Retinal pigment epithelial cell (primary cell): ENCODE measurements at regions not wholly inside any gene's neighbourhood (a gene's known extent, or its start where the extent isn't known, plus 50 kb on each side); places are given as distances from the start of the nearest gene placed in this dataset.

Experiments
- DNase-seq: peaks from one replicate; pipeline ENCODE4 v3.0.0-alpha.2; 2010; ENCODE audit warnings: low read depth
- H3K4me3 ChIP-seq: 2 replicates; pipeline ENCODE4 v1.5.1; 2011; ENCODE audit warnings: mild to moderate bottlenecking, low read length, control low read depth, moderate library complexity
- CTCF ChIP-seq: conservative IDR thresholded peaks from 2 replicates; pipeline ENCODE4 v1.5.1; 2011; ENCODE audit warnings: low read depth, low read length, control low read depth, inconsistent platforms

DNA sequence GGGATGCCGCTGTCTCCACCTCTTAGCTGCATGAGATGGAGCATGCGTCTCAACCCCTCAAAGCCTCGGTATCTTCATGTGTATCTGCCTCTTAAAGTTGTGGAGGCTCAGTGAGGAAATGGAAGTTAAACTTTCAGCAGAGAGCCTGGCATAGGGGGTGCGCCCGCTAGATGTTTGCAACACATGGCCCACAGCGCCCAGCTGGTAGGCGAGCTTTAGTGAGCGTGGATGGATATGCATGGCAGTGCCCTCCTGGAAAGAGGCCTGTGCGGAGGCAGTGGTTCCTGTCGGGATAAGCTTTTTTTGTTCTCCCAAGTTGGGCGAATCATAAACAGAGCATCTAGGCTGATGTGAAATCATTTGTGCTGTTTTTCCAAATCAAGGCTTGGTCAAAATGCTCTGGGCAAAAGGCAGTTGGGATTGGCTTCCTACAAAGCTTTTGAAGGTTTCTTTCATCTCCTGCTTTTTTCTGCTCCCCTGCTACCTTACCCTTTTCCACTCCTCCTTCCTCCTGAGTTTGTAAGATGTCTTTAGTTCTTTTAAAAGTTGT is 272.4 kb upstream of the TPM1 start:
- no peak for DNase-seq
- no peak for TF ChIP-seq CTCF
- no peak overlapping the region for H3K4me3 ChIP-seq

DNA sequence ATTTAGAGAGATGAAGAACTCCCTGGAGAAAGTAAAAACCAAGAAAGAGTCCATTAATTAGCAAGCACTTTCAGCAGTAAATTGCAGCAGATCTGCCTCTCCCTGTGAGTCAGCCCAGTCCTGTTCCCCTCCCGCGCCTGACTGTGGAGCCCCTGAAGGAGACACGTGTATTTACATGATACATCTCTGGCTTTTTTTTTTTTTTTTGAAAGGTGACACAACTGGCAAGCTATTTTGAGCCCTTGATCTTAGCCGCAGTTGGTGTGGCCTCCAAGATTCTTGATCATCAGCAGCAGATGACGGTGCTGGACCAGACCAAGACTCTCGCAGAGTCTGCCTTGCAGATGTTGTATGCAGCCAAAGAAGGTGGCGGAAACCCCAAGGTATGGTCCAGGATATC is 271.8 kb upstream of the TPM1 start:
- no peak for TF ChIP-seq CTCF
- no peak overlapping the region for H3K4me3 ChIP-seq
- peak; percentile 59 for DNase-seq

- no peak for TF ChIP-seq CTCF
- H3K4me3 ChIP-seq, result no peak overlapping the region
- no peak for DNase-seq
Observed at GRCh38 chr15:62771234-62771633, 271.3 kb upstream of the TPM1 start.

DNA sequence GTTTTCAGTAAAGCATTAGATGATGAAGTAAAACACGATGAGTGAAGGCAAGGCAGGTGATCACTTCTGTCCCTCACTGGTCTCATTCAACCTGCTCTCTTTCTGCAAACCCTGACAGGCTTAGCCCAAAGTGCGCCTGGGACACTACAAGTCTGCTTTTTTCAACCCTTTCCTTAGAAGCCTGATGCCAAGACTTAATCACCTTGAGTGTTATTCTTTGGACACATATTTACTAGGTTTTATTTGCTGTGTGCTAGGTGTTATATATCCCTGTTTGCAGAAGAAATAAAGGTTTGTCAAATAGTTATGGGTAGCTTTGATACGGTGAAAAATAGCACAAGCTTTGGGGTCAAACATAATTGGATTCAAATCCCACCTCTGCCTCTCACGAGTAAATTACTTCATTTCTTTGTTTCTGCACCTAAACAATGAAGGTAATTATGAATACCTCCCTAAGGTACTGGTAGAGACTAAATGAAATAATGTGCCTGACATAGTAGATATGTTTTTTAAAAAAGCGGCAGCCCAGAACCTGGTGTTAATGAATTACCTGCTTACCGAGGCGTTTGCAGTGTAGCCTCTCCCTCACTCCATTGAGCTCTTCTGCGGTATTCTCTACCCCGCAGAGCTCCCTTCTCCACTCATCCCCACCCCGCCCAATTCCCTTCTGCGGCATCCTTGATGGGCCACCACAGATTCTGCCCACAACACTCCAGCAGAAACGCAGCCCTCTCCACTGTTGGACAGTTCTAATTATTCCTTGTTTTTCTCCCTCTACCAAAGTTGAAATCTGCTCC is 269.0 kb upstream of the TPM1 start:
- no peak for TF ChIP-seq CTCF
- DNase-seq, result no peak

GRCh38 chr15:62775932-62776331 is 266.6 kb upstream of the TPM1 start:
- no peak overlapping the region for H3K4me3 ChIP-seq
- TF ChIP-seq CTCF, result no peak
- no peak for DNase-seq

More for the DNA sequence above, 269.0 kb upstream of the TPM1 start:
- no peak overlapping the region for H3K4me3 ChIP-seq

DNA sequence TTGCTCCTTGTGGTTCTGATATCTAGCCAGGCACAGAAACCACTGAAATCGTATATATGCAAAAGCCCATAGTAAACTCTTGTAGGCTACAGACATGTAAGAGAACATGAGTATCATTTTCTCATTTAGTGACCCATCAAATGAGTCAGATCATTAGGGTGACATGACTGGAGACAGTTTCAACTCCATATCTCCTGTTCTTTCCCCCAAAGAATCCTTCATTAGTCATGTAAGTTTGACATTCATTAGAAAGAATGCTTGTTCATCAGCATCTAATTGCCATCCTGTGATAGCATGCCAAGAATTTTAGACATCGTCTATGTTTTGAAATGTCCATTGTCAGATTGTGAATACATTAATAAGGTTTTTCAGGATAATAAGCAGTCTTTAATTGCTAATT is 264.9 kb upstream of the TPM1 start:
- no peak for DNase-seq
- no peak for TF ChIP-seq CTCF
- H3K4me3 ChIP-seq, result no peak overlapping the region
